GM18951 (cell line): ENCODE measurements at regions not wholly inside any gene's neighbourhood (a gene's known extent, or its start where the extent isn't known, plus 50 kb on each side); places are given as distances from the start of the nearest gene placed in this dataset.
"Not testable (repeated sequence)": the region's sequence is repeated elsewhere in the genome, so short reads cannot be mapped to it uniquely, and the experiment has no call there.

ENCODE experiments used
- POLR2A ChIP-seq: IDR thresholded peaks from 4 replicates; pipeline ENCODE4 v1.6.1; 2011; ENCODE audit warnings: mild to moderate bottlenecking; ENCODE audit not compliant: insufficient read length, insufficient read depth; ENCODE audit errors: extremely low read depth
- in situ Hi-C: fragments of 300-500 bp; cut with MboI; formaldehyde crosslinking; loops from one replicate; pipeline ENCODE4 v1.12.0; 2022; ENCODE audit warnings: low sequenced_read_pairs, mixed read lengths, inconsistent platforms; ENCODE audit not compliant: unreplicated experiment

GRCh38 chr20:6384380-6384779, 261.6 kb upstream of the FERMT1 start:
- in situ Hi-C loops = no loop called here
- no peak for TF ChIP-seq POLR2A

- no peak for TF ChIP-seq POLR2A
- in situ Hi-C loops = no loop called here
Measured at GRCh38 chr20:6381887-6382286, 259.1 kb upstream of the FERMT1 start.

GRCh38 chr20:6362245-6362644, 239.4 kb upstream of the FERMT1 start:
- in situ Hi-C loops = no loop called here
- TF ChIP-seq POLR2A = no peak

GRCh38 chr20:6360766-6361165, 237.9 kb upstream of the FERMT1 start:
- no peak for TF ChIP-seq POLR2A
- in situ Hi-C loops = no loop called here

- no peak for TF ChIP-seq POLR2A
- in situ Hi-C loops = no loop called here
Measured at GRCh38 chr20:6355754-6356451, 233.1 kb upstream of the FERMT1 start.

- in situ Hi-C loops = no loop called here
- TF ChIP-seq POLR2A = no peak
Measured at GRCh38 chr20:6348908-6349307, 226.1 kb upstream of the FERMT1 start.

GRCh38 chr20:6347916-6348315, 225.1 kb upstream of the FERMT1 start:
- in situ Hi-C loops = no loop called here
- no peak for TF ChIP-seq POLR2A

GRCh38 chr20:6341491-6341890, 218.7 kb upstream of the FERMT1 start:
- in situ Hi-C loops = no loop called here
- no peak for TF ChIP-seq POLR2A

- no peak for TF ChIP-seq POLR2A
- in situ Hi-C loops = no loop called here
Measured at GRCh38 chr20:6339176-6339575, 216.3 kb upstream of the FERMT1 start.

GRCh38 chr20:6333110-6333509, 210.3 kb upstream of the FERMT1 start:
- in situ Hi-C loops = no loop called here
- TF ChIP-seq POLR2A = no peak

GRCh38 chr20:6321235-6321634, 198.4 kb upstream of the FERMT1 start:
- in situ Hi-C loops = not testable (repeated sequence)

GRCh38 chr20:6311841-6312655, 189.2 kb upstream of the FERMT1 start:
- in situ Hi-C loops = no loop called here
- no peak for TF ChIP-seq POLR2A

GRCh38 chr20:6311097-6311496, 188.3 kb upstream of the FERMT1 start:
- no peak for TF ChIP-seq POLR2A
- in situ Hi-C loops = no loop called here

GRCh38 chr20:6305536-6305935, 182.7 kb upstream of the FERMT1 start:
- no peak for TF ChIP-seq POLR2A
- in situ Hi-C loops = no loop called here
